OCI-LY1 (cell line): ENCODE measurements at regions not wholly inside any gene's neighbourhood (a gene's known extent, or its start where the extent isn't known, plus 50 kb on each side); places are given as distances from the start of the nearest gene placed in this dataset.

ENCODE experiments used
- H2AFZ ChIP-seq: fragments of 200-600 bp; sonication (generic), shearing (Covaris generic); 2 replicates; pipeline ENCODE4 v1.6.0; 2014; ENCODE audit warnings: antibody characterized with exemption, mild to moderate bottlenecking, low read length
- H3F3A ChIP-seq: fragments of 200-600 bp; sonication (generic), shearing (Covaris generic); 2 replicates; pipeline ENCODE4 v1.6.0; 2014; ENCODE audit warnings: mild to moderate bottlenecking, antibody characterized with exemption, low read length, moderate library complexity; ENCODE audit not compliant: insufficient read depth
- H3K27ac ChIP-seq: fragments of 200-600 bp; sonication (generic); 2 replicates; pipeline ENCODE4 v1.5.1; 2014; ENCODE audit warnings: low read length, mixed run types, mild to moderate bottlenecking, low read depth; ENCODE audit not compliant: poor library complexity, severe bottlenecking
- H3K27me3 ChIP-seq: fragments of 200-600 bp; sonication (generic); 2 replicates; pipeline ENCODE4 v1.6.0; 2014; ENCODE audit warnings: antibody characterized with exemption, mild to moderate bottlenecking, low read length, moderate library complexity; ENCODE audit not compliant: insufficient read depth
- H3K36me3 ChIP-seq: fragments of 200-600 bp; sonication (generic); 2 replicates; pipeline ENCODE4 v1.6.1; 2014; ENCODE audit warnings: mild to moderate bottlenecking, antibody characterized with exemption, low read length, moderate library complexity, mixed read lengths; ENCODE audit not compliant: insufficient read depth
- H3K4me1 ChIP-seq: fragments of 200-600 bp; sonication (generic); 2 replicates; pipeline ENCODE4 v1.5.1; 2014; ENCODE audit warnings: mild to moderate bottlenecking, low read length, moderate library complexity; ENCODE audit not compliant: insufficient read depth, severe bottlenecking
- H3K4me2 ChIP-seq: fragments of 200-600 bp; sonication (generic), shearing (Covaris generic); 2 replicates; pipeline ENCODE4 v1.6.1; 2014; ENCODE audit warnings: low read length
- H3K4me3 ChIP-seq: fragments of 200-600 bp; sonication (generic); 2 replicates; pipeline ENCODE4 v1.5.1; 2014; ENCODE audit warnings: low read length, low read depth, mild to moderate bottlenecking, mixed read lengths; ENCODE audit not compliant: poor library complexity, severe bottlenecking
- H3K79me2 ChIP-seq: fragments of 200-600 bp; shearing (Covaris generic); 2 replicates; pipeline ENCODE4 v1.6.1; 2016; ENCODE audit warnings: mixed run types, low read length, mixed read lengths; ENCODE audit not compliant: insufficient read depth
- H3K9ac ChIP-seq: fragments of 200-600 bp; sonication (generic), shearing (Covaris generic); 2 replicates; pipeline ENCODE4 v1.6.1; 2014; ENCODE audit warnings: mild to moderate bottlenecking, low read length, mixed read lengths
- H3K9me2 ChIP-seq: fragments of 200-600 bp; sonication (generic), shearing (Covaris generic); 2 replicates; pipeline ENCODE4 v1.6.1; 2014; ENCODE audit warnings: low read depth, mild to moderate bottlenecking, low read length, mixed read lengths
- H3K9me3 ChIP-seq: fragments of 200-600 bp; shearing (Covaris generic); 2 replicates; pipeline ENCODE4 v1.6.1; 2014; ENCODE audit warnings: low read length, mixed read lengths
- H4K20me1 ChIP-seq: fragments of 200-600 bp; sonication (generic), shearing (Covaris generic); 2 replicates; pipeline ENCODE4 v1.6.0; 2016; ENCODE audit warnings: mild to moderate bottlenecking, low read length; ENCODE audit not compliant: insufficient read depth
- EZH2 ChIP-seq: fragments of 200-600 bp; sonication (generic), shearing (Covaris generic); IDR thresholded peaks from 2 replicates; pipeline ENCODE4 v1.8.0; 2017; ENCODE audit warnings: borderline replicate concordance, mixed run types, mild to moderate bottlenecking, antibody characterized with exemption, low read length, moderate library complexity, mixed read lengths
- TF ChIP-seq, protein P1 (sequence below): fragments of 200-600 bp; sonication (generic), shearing (Covaris generic); IDR thresholded peaks from 2 replicates; pipeline ENCODE4 v1.5.1; 2017; ENCODE audit warnings: mild to moderate bottlenecking, antibody characterized with exemption, low read length, moderate library complexity, mixed read lengths

GRCh38 chr2:103144837-103145236, 383.0 kb downstream of the TMEM182 start:
- no peaks in the 10 kb centered on the region for H3F3A ChIP-seq
- no peaks in the 10 kb centered on the region for H3K79me2 ChIP-seq
- no peak overlapping the region for H3K4me2 ChIP-seq
- H4K20me1 ChIP-seq: no peaks in the 10 kb centered on the region
- no peaks in the 10 kb centered on the region for H3K36me3 ChIP-seq
- H2AFZ ChIP-seq: no peak overlapping the region
- no peaks in the 10 kb centered on the region for H3K9me3 ChIP-seq
- no peaks in the 10 kb centered on the region for H3K27me3 ChIP-seq
- TF ChIP-seq EZH2: no peak
- TF ChIP-seq, protein P1, sequence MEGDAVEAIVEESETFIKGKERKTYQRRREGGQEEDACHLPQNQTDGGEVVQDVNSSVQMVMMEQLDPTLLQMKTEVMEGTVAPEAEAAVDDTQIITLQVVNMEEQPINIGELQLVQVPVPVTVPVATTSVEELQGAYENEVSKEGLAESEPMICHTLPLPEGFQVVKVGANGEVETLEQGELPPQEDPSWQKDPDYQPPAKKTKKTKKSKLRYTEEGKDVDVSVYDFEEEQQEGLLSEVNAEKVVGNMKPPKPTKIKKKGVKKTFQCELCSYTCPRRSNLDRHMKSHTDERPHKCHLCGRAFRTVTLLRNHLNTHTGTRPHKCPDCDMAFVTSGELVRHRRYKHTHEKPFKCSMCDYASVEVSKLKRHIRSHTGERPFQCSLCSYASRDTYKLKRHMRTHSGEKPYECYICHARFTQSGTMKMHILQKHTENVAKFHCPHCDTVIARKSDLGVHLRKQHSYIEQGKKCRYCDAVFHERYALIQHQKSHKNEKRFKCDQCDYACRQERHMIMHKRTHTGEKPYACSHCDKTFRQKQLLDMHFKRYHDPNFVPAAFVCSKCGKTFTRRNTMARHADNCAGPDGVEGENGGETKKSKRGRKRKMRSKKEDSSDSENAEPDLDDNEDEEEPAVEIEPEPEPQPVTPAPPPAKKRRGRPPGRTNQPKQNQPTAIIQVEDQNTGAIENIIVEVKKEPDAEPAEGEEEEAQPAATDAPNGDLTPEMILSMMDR: no peak
- H3K4me1 ChIP-seq: no peaks in the 10 kb centered on the region
- no peak overlapping the region for H3K27ac ChIP-seq
- H3K9ac ChIP-seq: no peak overlapping the region
- no peaks in the 10 kb centered on the region for H3K9me2 ChIP-seq
- H3K4me3 ChIP-seq: no peak overlapping the region

DNA sequence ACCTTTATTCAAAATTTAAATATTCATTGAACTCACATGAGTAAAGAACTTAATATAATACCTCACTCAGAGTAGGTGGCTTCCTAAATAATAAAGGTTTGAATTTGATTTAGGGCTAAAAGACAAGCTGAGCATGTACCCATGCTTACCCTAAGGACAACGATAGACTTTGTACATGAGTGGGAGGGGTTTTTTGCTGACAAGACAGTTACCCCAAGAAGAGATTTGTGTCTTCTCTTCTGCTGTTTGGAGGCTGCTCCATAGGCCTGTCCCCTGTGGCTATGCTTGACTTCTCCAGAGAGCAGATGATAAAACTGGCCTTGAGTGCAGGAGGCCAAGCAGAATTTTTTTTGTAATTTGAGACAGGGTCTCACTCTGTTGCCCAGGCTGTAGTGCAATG, 383.9 kb downstream of the TMEM182 start:
- Histone ChIP-seq H4K20me1 (no peaks in the 10 kb centered on the region), H3F3A (no peaks in the 10 kb centered on the region), H2AFZ (no peak overlapping the region), H3K27ac (no peak overlapping the region), H3K9me2 (no peaks in the 10 kb centered on the region), H3K9ac (no peak overlapping the region), H3K36me3 (no peaks in the 10 kb centered on the region), H3K79me2 (no peaks in the 10 kb centered on the region), H3K27me3 (no peaks in the 10 kb centered on the region), H3K4me2 (no peak overlapping the region), H3K4me1 (no peaks in the 10 kb centered on the region), H3K9me3 (no peaks in the 10 kb centered on the region), H3K4me3 (no peak overlapping the region)
- TF ChIP-seq EZH2: no peak
- TF ChIP-seq, protein P1: no peak

DNA sequence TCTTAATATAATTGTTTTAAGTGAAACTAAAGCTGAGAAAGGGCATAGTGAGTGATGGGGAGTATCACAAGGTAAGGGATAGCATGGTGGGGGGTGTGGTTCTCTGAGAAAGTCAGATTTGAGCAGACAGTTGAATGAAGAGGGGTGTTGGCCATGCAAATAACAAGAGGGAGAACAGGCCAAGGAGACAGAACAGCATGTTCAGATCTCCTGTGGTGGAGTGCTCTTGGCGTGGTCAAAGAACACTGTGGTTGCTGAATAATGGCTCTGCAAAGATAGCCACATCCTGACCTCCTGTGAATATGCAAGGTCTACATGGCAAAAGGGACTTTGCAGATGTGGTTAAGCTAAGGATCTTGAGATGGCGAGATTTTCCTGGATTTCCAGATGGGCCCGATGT, 389.2 kb downstream of the TMEM182 start:
- Histone ChIP-seq H3K27me3 (no peaks in the 10 kb centered on the region), H4K20me1 (no peaks in the 10 kb centered on the region), H3K9ac (no peak overlapping the region), H3K4me1 (no peaks in the 10 kb centered on the region), H3K4me3 (no peak overlapping the region), H3K4me2 (no peak overlapping the region), H3K36me3 (no peaks in the 10 kb centered on the region), H3F3A (no peaks in the 10 kb centered on the region), H3K9me2 (no peaks in the 10 kb centered on the region), H2AFZ (no peak overlapping the region), H3K9me3 (no peaks in the 10 kb centered on the region), H3K79me2 (no peaks in the 10 kb centered on the region), H3K27ac (no peak overlapping the region)
- no peak for TF ChIP-seq EZH2
- TF ChIP-seq, protein P1: no peak
